Osteocyte (in vitro differentiated cells): ENCODE measurements at regions not wholly inside any gene's neighbourhood (a gene's known extent, or its start where the extent isn't known, plus 50 kb on each side); places are given as distances from the start of the nearest gene placed in this dataset.

ENCODE experiments used
- DNase-seq: peaks from one replicate; pipeline ENCODE4 v3.0.0; 2021; ENCODE audit warnings: mixed read lengths; ENCODE audit not compliant: unreplicated experiment; ENCODE audit errors: extremely low spot score
- H3K27ac Mint-ChIP-seq: one replicate; pipeline ENCODE4 v1.8.0; 2021; ENCODE audit warnings: mild to moderate bottlenecking, mixed read lengths; ENCODE audit not compliant: unreplicated experiment
- H3K27me3 Mint-ChIP-seq: one replicate; pipeline ENCODE4 v1.8.0; 2021; ENCODE audit warnings: mixed read lengths; ENCODE audit not compliant: unreplicated experiment
- H3K36me3 Mint-ChIP-seq: one replicate; pipeline ENCODE4 v1.8.0; 2021; ENCODE audit warnings: mixed read lengths; ENCODE audit not compliant: unreplicated experiment
- H3K4me1 Mint-ChIP-seq: one replicate; pipeline ENCODE4 v1.8.0; 2021; ENCODE audit warnings: mixed read lengths; ENCODE audit not compliant: unreplicated experiment
- H3K4me3 Mint-ChIP-seq: one replicate; pipeline ENCODE4 v1.8.0; 2021; ENCODE audit warnings: mild to moderate bottlenecking, moderate library complexity, mixed read lengths; ENCODE audit not compliant: unreplicated experiment
- H3K9me3 Mint-ChIP-seq: one replicate; pipeline ENCODE4 v1.8.0; 2021; ENCODE audit warnings: mixed read lengths; ENCODE audit not compliant: unreplicated experiment
- CTCF ChIP-seq: fragments of 200-600 bp; sonication (generic); IDR thresholded peaks from 2 replicates; pipeline ENCODE4 v1.5.0; 2021; ENCODE audit warnings: antibody characterized with exemption, mild to moderate bottlenecking, moderate library complexity

GRCh38 chr10:90458054-90458453 lies 399.8 kb downstream of the HTR7 start:
- peaks cover 4% of the 10 kb centered on the region for H3K9me3 Mint-ChIP-seq
- H3K27me3 Mint-ChIP-seq: peaks cover 28% of the 10 kb centered on the region
- H3K36me3 Mint-ChIP-seq: no peaks in the 10 kb centered on the region
- no peak for TF ChIP-seq CTCF
- no peak overlapping the region for H3K4me3 Mint-ChIP-seq
- H3K27ac Mint-ChIP-seq: no peak overlapping the region
- no peak for DNase-seq
- peaks cover 12% of the 10 kb centered on the region for H3K4me1 Mint-ChIP-seq

GRCh38 chr10:90458571-90458970 lies 399.3 kb downstream of the HTR7 start:
- Mint-ChIP-seq H3K4me1 (peaks cover 12% of the 10 kb centered on the region), H3K4me3 (no peak overlapping the region), H3K36me3 (no peaks in the 10 kb centered on the region), H3K27me3 (peaks cover 26% of the 10 kb centered on the region), H3K9me3 (peaks cover 4% of the 10 kb centered on the region), H3K27ac (no peak overlapping the region)
- DNase-seq: no peak
- no peak for TF ChIP-seq CTCF

GRCh38 chr10:90461437-90462155 lies 396.2 kb downstream of the HTR7 start:
- peak overlapping the region; percentile 23 for H3K27ac Mint-ChIP-seq
- peaks cover 22% of the 10 kb centered on the region for H3K27me3 Mint-ChIP-seq
- no peak for TF ChIP-seq CTCF
- H3K36me3 Mint-ChIP-seq: no peaks in the 10 kb centered on the region
- no peaks in the 10 kb centered on the region for H3K9me3 Mint-ChIP-seq
- no peak for DNase-seq
- no peak overlapping the region for H3K4me3 Mint-ChIP-seq
- H3K4me1 Mint-ChIP-seq: peaks cover 12% of the 10 kb centered on the region

GRCh38 chr10:90462749-90463470 lies 394.9 kb downstream of the HTR7 start:
- no peak for DNase-seq
- Mint-ChIP-seq H3K4me3 (no peak overlapping the region), H3K27ac (no peak overlapping the region), H3K27me3 (peaks cover 18% of the 10 kb centered on the region), H3K36me3 (no peaks in the 10 kb centered on the region), H3K4me1 (peaks cover 12% of the 10 kb centered on the region), H3K9me3 (no peaks in the 10 kb centered on the region)
- TF ChIP-seq CTCF: no peak

- H3K36me3 Mint-ChIP-seq: no peaks in the 10 kb centered on the region
- peaks cover 12% of the 10 kb centered on the region for H3K4me1 Mint-ChIP-seq
- no peak overlapping the region for H3K27ac Mint-ChIP-seq
- DNase-seq: no peak
- no peak for TF ChIP-seq CTCF
- H3K27me3 Mint-ChIP-seq: peaks cover 14% of the 10 kb centered on the region
- no peaks in the 10 kb centered on the region for H3K9me3 Mint-ChIP-seq
- H3K4me3 Mint-ChIP-seq: no peak overlapping the region
Measured at GRCh38 chr10:90464329-90464728, 393.5 kb downstream of the HTR7 start.
